Loucy (cell line): ENCODE measurements at regions not wholly inside any gene's neighbourhood (a gene's known extent, or its start where the extent isn't known, plus 50 kb on each side); places are given as distances from the start of the nearest gene placed in this dataset.

Experiments
- H2AFZ ChIP-seq: fragments of 200-600 bp; sonication (generic); 2 replicates; pipeline ENCODE4 v1.6.0; 2016; ENCODE audit warnings: antibody characterized with exemption, mild to moderate bottlenecking, low read length, moderate library complexity
- H3F3A ChIP-seq: fragments of 200-600 bp; 2 replicates; pipeline ENCODE4 v1.6.0; 2016; ENCODE audit warnings: antibody characterized with exemption, low read depth, mild to moderate bottlenecking
- H3K27me3 ChIP-seq: fragments of 200-600 bp; sonication (generic); 2 replicates; pipeline ENCODE4 v1.6.1; 2014; ENCODE audit warnings: low read length, mild to moderate bottlenecking; ENCODE audit not compliant: insufficient read depth, poor library complexity, severe bottlenecking
- H3K36me3 ChIP-seq: fragments of 200-600 bp; sonication (generic); 2 replicates; pipeline ENCODE4 v1.6.1; 2016; ENCODE audit warnings: low read length; ENCODE audit not compliant: insufficient read depth
- H3K4me1 ChIP-seq: fragments of 200-600 bp; sonication (generic); 2 replicates; pipeline ENCODE4 v1.5.1; 2014; ENCODE audit warnings: low read length, mild to moderate bottlenecking; ENCODE audit not compliant: insufficient read depth, poor library complexity, severe bottlenecking
- H3K4me2 ChIP-seq: fragments of 200-600 bp; sonication (generic); 2 replicates; pipeline ENCODE4 v1.6.0; 2014; ENCODE audit warnings: antibody characterized with exemption, low read length, low read depth, mild to moderate bottlenecking; ENCODE audit not compliant: poor library complexity, severe bottlenecking
- H3K4me3 ChIP-seq: fragments of 200-600 bp; sonication (generic); 2 replicates; pipeline ENCODE4 v1.5.1; 2014; ENCODE audit warnings: low read length, mild to moderate bottlenecking, mixed read lengths; ENCODE audit not compliant: poor library complexity, severe bottlenecking
- H3K79me2 ChIP-seq: fragments of 200-600 bp; sonication (generic); 2 replicates; pipeline ENCODE4 v1.6.1; 2014; ENCODE audit warnings: low read length; ENCODE audit not compliant: insufficient read depth
- H3K9ac ChIP-seq: fragments of 200-600 bp; sonication (generic); 2 replicates; pipeline ENCODE4 v1.6.0; 2014; ENCODE audit warnings: mild to moderate bottlenecking, low read depth, low read length, moderate library complexity; ENCODE audit not compliant: poor library complexity, severe bottlenecking
- H3K9me2 ChIP-seq: fragments of 200-600 bp; sonication (generic); replicated peaks from 2 replicates; pipeline ENCODE4 v1.6.1; 2016; ENCODE audit warnings: low read depth, low read length, mixed read lengths
- H3K9me3 ChIP-seq: fragments of 200-600 bp; sonication (generic); 2 replicates; pipeline ENCODE4 v1.6.1; 2014; ENCODE audit warnings: mild to moderate bottlenecking, antibody characterized with exemption, low read length, low read depth; ENCODE audit not compliant: insufficient read depth
- H4K20me1 ChIP-seq: fragments of 200-600 bp; sonication (generic); 2 replicates; pipeline ENCODE4 v1.6.0; 2014; ENCODE audit warnings: antibody characterized with exemption, low read length, mild to moderate bottlenecking; ENCODE audit not compliant: insufficient read depth, poor library complexity, severe bottlenecking
- CTCF ChIP-seq: fragments of 200-600 bp; sonication (generic); conservative IDR thresholded peaks from 2 replicates; pipeline ENCODE4 v1.5.1; 2014; ENCODE audit warnings: mild to moderate bottlenecking, antibody characterized with exemption, low read length
- EZH2phosphoT487 ChIP-seq: fragments of 200-600 bp; IDR thresholded peaks from 2 replicates; pipeline ENCODE4 v1.6.1; 2018; ENCODE audit warnings: antibody characterized with exemption, mild to moderate bottlenecking, moderate library complexity, borderline replicate concordance

- Histone ChIP-seq H3K9me2 (no peaks in the 10 kb centered on the region), H3K4me2 (no peak overlapping the region), H3K36me3 (no peaks in the 10 kb centered on the region), H3K4me1 (no peaks in the 10 kb centered on the region), H3K4me3 (no peak overlapping the region), H3K9me3 (peaks cover 7% of the 10 kb centered on the region; the same call in 1 of the 2 replicates), H3F3A (no peaks in the 10 kb centered on the region), H3K79me2 (no peaks in the 10 kb centered on the region), H3K9ac (no peak overlapping the region), H3K27me3 (no peaks in the 10 kb centered on the region), H2AFZ (no peak overlapping the region), H4K20me1 (no peaks in the 10 kb centered on the region)
- TF ChIP-seq CTCF: no peak
- no peak for TF ChIP-seq EZH2phosphoT487
Observed at GRCh38 chr18:78757014-78757413, 222.6 kb upstream of the SALL3 start.

DNA sequence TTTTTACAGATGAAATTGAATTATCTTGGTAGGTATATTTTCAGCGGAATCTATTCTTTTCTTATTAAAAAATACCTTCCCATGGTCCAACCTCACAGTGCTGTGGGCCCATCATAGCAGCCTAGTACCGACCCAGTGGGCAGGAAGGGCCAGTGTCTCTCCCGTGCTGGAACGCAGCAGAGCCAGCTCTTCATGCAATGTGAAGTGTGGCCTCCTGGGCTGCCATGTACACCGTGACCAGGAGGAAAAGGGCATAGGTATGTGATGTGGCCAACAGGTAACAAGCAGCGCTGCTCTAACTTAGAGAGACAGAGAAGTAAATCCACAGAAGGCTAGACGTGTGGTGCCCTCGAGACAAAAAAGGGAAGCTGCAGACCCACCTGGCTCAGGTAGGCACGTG, 221.1 kb upstream of the SALL3 start:
- Histone ChIP-seq H3F3A (no peaks in the 10 kb centered on the region), H3K79me2 (no peaks in the 10 kb centered on the region), H3K4me2 (no peak overlapping the region), H3K9ac (no peak overlapping the region), H4K20me1 (no peaks in the 10 kb centered on the region), H3K4me3 (no peak overlapping the region), H3K4me1 (no peaks in the 10 kb centered on the region), H3K9me3 (peaks cover 7% of the 10 kb centered on the region; the same call in 1 of the 2 replicates), H3K27me3 (no peaks in the 10 kb centered on the region), H3K36me3 (no peaks in the 10 kb centered on the region), H2AFZ (no peak overlapping the region), H3K9me2 (no peaks in the 10 kb centered on the region)
- TF ChIP-seq EZH2phosphoT487 (no peak), CTCF (no peak)

- Histone ChIP-seq H3F3A (no peaks in the 10 kb centered on the region), H4K20me1 (no peaks in the 10 kb centered on the region)
- TF ChIP-seq CTCF (no peak), EZH2phosphoT487 (no peak)
Observed at GRCh38 chr18:78762753-78763152, 216.9 kb upstream of the SALL3 start.

More at GRCh38 chr18:78762753-78763152, 216.9 kb upstream of the SALL3 start:
- Histone ChIP-seq H3K4me2 (no peak overlapping the region), H3K4me1 (no peaks in the 10 kb centered on the region), H3K4me3 (no peak overlapping the region), H3K36me3 (no peaks in the 10 kb centered on the region), H3K9ac (no peak overlapping the region), H3K9me3 (peaks cover 7% of the 10 kb centered on the region; the same call in 1 of the 2 replicates), H3K79me2 (no peaks in the 10 kb centered on the region), H3K27me3 (no peaks in the 10 kb centered on the region), H2AFZ (no peak overlapping the region), H3K9me2 (no peaks in the 10 kb centered on the region)
